HG03457 (cell line): ENCODE measurements at regions not wholly inside any gene's neighbourhood (a gene's known extent, or its start where the extent isn't known, plus 50 kb on each side); places are given as distances from the start of the nearest gene placed in this dataset.
A peak's percentile ranks its signal among the peaks of the same experiment; 100 is the strongest.
"Not testable (repeated sequence)": the region's sequence is repeated elsewhere in the genome, so short reads cannot be mapped to it uniquely, and the experiment has no call there.

Source experiments
- ATAC-seq: cut with Tn5 transposase; IDR thresholded peaks from one replicate; pipeline ENCODE4 v1.9.1; 2021; ENCODE audit warnings: moderate number of reproducible peaks; ENCODE audit not compliant: unreplicated experiment

DNA sequence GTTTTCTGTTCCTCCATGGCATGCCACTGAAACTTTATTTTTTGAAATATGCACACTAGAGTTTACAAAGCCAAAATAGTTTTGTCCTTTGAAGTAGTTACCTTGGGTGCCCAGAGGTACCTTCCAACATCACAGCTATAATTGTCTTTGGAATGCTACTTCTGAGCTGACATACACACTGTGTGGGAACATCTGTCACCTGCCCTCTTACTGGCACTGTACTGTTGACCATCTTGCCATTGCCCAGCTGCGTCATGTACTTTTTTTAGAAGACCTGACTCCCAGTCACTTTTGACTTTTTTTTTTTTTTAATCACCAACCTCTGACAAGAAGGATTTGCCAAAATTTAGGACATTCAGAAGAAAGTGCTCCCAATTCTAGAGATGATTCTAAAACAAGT is 200.5 kb upstream of the CXorf66 start:
- ATAC-seq: no peak

DNA sequence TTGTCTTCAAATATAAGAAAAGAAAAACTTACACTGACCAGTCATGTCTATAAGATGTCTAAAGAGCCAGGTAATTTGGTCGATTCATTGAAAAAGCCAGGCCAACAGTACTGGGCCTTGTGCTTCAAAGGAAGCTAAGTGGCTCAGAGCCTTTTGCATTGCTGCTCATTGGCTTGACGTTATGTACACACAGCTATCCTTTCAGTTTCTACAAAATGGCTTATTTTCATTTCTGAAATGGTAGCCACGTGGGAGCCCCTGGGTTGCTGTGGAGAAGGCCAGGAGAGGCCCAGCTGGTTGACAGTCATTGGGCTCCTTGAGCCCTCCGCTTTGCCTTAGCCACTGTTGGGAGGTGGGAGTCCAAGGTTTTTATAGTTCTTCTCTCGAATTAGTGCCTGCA is 199.1 kb upstream of the CXorf66 start:
- no peak for ATAC-seq

DNA sequence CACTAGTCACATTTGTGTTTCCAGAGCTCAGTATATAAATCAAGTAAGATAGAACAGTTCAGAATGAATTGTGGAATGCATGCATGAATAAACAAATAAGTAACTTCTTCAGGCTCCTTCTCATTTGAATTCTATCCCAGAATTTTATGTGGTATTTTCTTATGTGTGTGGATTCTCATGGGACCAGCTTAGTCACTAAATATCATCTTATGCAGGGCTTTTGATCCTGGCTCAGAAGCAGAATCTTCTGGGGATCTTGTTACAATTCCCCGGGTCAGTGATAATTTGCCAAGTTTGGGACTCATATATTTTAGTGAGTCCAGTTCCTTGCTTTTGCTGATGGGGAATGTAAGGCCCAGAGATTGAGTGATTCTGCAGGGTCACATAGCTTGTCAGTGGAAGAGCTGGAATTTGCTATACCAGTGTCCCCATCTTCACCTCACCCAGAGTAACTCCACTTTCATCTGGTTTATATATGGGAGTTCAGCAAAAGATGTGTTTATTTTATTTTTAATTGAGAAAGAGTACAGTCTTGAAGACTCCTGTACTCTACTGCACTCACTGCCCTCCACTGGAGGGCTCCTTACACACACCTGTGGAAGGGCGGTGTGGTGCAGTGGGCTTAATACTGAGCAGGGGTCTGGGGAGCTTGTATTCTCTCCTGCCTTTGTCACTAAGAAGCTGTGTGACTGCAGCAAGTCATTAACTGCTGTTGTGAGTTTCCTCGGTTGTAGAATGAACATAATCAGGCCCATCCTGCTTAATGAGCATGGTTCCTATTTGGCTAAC is 198.2 kb upstream of the CXorf66 start:
- ATAC-seq: no peak

DNA sequence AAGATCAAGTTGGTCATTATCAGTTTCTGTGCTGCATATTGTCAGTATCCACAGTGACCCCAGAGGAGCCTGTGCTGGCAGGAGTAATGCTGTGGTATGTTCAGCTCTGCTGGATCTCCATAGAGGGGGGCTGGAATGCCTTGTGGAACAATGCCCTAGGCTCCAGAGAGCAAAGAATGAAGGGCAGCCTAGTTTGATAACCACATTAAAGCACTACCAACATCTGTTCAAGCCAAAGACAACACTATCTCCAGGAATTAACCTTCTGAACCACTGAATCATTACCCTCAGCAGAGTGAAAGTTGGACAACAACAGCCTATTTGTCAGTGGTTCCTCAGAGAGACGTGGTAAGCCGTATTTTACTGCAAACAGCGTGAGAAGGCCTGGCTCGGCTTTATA is 192.3 kb upstream of the CXorf66 start:
- no peak for ATAC-seq

DNA sequence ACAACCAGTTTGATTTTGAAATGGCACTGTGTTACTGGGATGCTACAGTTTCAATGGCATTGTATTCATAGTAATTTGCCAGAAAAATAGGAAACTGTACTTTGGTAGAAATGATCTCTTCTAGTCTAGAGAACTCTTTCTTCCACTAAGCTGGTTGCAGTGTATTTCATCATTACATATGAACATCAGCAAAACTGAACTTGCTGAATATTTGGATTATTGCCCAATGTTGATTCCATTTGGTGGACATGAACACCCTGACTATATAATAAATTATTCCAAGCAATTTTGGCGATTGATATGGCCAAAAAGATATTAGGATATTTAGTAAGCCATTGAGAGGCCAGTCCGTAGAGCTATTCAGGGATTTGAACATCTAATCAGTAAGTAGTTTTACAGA is 191.8 kb upstream of the CXorf66 start:
- ATAC-seq: no peak

DNA sequence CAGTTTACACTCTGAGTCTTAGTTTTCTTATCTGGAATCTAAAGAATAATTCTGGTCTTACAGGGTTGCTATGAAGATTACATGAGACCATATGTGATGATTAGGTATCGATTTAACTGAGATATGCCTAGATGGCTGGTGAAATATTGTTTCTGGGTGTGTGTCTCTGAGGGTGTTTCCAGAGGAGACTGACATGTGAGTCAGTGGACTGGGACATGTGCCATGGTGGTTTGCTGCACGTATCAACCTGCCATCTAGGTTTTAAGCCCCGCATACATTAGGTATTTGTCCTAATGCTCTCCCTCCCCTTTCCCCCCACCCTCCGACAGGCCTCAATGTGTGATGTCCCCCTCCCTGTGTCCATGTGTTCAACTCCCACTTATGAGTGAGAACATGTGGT is 186.0 kb upstream of the CXorf66 start:
- no peak for ATAC-seq

DNA sequence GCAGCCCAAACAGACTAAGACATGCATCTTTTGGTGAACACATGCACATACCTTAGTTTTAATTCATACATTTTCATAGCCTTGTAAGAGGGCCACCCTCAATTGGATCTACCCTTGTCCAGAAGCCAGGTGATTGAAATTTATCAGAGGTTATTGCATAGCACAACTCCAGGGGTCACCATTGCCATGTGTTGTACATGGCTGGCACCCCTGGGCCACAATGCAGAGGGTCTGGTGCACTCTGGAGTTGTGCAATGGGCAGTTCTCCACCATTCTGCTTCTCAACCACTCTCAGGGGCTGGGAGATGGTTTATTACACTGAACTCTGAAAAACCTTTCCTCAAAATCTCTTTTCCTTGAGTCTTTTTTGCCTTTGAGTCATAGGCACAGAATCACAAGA is 184.4 kb upstream of the CXorf66 start:
- ATAC-seq: no peak

DNA sequence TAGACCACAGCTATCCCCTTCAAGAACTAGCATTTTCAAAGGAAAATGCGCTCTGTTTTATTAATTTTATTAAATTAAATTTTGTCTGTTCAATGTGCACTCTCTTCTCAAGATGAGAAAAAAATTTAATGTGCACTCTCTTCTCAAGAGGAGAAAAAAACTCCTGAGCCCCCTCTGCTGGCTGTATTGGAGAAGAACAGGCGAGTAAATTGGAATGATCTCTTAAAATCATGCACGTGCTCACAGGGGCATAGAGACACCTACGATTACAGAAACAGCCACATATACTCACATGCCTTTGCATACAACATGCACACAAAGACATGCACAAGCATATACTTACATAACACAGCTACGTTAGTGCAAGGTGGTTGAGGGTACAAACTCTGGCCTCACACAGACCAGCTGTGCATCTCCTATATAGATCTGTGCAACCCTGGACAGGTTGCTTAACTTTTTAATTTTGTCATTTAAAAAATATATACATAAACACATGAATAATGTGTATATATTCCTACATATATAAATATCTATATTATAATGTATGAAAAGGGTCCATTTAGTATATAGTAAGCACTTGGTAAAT is 176.2 kb upstream of the CXorf66 start:
- no peak for ATAC-seq

DNA sequence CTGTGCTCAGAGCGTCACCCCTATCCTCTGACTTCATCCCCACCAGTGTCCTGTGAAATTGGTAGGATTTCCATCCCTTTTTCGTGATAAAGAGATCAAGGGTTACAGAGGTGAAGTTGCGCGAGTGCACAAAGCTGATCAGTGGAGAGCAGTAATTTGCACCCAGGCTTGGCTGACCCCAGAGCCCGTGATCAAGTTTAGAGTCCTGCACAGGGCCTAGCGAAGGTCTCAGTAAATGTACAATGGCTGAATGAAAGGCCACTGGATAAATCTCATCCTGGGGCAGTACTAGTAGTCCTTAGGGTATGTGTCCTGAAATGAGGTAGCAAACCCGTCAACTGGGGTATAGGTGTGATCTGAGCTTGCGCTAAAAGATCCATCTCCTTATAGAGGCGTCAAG is 173.2 kb upstream of the CXorf66 start:
- ATAC-seq: not testable (repeated sequence)

DNA sequence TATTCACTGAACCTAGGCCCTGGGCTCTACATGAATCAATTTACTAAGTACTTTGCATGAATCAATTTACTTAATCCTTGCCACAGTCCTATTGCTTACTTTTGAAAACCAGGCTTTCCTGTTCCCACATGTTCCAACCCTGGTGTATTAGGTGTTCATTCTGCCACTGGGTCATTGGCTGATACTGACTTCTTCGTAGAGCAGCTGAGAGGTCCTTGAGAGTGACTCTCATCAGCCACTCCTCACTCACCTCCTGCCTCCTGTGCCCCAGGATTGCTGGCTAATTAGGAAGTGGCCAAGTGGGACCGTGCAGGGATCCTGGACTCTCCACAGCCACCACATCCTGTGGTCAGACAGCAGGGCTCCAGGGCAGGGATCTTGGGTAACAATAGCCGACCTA is 172.7 kb upstream of the CXorf66 start:
- ATAC-seq: not testable (repeated sequence)

DNA sequence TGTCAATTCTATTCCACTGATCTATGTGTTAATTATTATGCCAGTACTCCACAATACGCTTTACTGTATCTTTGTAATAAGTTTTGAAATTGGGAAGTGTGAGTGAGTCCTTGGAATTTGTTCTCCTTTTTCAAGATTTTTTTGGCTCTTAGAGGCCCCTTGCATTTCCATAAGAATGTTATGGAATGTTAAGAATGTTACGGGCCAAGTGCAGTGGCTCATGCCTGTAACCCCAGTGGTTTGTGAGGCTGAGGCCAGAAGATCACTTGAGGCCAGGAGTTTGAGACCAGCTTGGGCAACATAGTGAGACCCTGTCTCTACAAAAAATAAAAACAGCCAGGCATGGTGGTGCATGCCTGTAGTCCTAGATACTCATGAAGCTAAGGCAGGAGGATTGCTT is 167.6 kb upstream of the CXorf66 start:
- ATAC-seq: no peak

DNA sequence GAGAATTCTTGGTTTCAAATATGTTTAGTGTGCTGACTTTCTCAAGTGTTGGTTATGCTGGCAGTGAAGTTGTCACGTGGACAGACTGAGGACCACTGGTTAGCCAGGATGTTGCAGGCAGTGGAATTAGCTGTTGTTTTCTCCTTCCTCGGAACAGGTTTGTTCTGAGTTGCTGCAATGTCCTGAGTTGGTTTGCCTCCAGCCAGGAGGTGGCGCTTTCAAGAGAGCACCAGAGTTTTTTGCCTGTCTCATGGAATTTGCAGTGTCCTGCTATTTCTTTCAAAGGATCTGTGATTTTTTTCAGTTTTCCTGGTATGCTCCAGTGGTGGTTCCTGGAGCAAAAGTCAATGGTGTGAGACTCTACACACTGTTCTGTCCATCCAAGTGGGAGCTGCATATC is 158.1 kb upstream of the CXorf66 start:
- no peak for ATAC-seq

DNA sequence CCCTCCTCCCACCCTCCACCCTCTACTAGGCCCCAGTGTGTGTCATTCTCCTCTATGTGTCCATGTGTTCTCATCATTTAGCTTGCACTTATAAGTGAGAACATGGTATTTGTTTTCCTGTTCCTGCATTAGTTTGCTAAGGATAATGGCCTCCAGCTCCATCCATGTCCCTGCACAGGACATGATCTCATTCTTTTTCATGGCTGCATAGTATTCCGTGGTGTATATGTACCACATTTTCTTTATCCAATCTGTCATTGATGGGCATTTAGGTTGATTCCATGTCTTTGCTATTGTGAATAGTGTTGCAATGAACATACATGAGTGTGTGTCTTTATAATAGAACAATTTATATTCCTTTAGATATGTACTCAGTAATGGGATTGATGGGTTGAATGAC is 148.7 kb upstream of the CXorf66 start:
- ATAC-seq: not testable (repeated sequence)

DNA sequence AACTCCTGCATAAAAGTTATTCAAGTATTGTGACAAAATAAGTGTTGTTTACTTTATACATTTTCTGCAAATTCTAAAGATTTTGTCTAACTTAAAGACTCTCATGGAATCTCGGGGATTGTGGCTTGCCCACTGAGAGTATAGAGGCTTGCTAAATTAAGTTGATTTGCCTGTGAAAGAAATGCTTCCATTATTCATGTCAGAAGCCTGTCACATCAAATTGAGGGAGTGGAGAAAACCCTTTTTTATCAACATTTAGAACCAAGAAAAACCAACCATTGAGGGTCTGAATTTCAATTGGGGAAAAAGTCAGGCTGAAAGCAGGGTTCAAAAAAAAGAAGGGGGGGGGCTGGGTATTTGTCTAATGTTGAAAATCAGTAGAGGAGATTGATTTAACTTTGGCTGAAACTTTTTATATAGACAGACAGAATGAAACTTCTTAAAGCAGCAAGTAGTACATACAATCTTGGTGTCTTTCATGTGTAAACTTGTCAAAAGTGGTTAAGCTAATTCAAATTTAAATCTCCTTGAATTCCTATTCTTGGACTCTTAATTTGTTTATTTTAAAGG is 144.8 kb upstream of the CXorf66 start:
- ATAC-seq: no peak

DNA sequence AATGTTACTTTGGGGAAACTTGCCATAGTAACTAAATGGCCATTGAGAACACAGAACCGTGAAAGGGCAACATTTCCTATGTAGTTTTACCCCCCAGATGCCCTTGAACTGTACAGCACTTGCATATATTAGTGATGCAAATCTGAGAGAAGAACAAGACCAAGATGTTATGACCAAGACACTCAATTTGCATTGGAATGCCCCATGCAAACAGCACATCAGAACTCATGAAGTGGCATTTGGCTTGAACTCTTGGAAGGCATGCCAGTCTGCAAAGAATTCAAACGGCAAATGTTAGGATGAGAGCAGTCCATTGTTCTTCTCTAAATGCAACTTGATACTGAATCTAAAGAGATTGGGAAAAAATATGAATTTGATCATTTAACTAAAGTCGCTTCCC is 139.4 kb upstream of the CXorf66 start:
- ATAC-seq: no peak

DNA sequence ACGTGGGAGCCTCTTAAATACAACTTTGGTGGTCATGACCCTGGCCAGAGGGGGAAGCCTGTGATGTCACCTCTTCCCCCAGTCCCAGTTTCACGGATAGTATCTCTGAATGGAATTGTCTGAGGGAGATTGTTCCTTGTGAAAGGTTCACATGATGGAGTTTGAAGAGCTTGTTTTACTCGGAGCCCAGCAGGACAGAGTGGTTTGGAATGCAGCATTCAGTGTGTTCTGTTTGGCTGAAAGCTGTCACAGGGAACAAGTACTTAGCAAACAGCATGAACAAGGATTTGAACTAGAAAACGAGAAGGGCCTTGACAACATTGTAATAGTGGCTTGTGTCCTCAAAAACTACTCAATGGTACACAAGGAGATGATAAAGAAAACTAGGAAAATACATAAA is 133.9 kb upstream of the CXorf66 start:
- ATAC-seq: no peak

DNA sequence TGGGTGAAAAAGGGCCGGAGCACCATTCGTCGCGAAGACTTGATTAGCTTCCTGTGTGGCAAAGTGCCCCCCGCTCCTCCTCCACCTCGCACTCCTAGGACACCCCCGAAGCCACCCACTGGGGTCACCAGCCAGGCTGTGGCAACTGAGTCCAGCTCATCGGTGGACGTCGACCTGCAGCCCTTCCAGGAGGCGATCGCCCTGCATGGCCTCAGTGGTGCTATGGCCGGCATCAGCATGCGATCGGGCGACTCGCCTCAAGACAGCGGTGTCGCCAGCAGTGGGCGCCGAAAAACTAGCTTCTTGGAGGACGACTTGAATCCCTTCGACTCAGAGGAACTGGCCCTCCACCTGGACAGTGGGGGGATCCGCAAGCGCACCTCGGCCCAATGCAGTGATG is 126.8 kb upstream of the CXorf66 start:
- ATAC-seq: no peak

DNA sequence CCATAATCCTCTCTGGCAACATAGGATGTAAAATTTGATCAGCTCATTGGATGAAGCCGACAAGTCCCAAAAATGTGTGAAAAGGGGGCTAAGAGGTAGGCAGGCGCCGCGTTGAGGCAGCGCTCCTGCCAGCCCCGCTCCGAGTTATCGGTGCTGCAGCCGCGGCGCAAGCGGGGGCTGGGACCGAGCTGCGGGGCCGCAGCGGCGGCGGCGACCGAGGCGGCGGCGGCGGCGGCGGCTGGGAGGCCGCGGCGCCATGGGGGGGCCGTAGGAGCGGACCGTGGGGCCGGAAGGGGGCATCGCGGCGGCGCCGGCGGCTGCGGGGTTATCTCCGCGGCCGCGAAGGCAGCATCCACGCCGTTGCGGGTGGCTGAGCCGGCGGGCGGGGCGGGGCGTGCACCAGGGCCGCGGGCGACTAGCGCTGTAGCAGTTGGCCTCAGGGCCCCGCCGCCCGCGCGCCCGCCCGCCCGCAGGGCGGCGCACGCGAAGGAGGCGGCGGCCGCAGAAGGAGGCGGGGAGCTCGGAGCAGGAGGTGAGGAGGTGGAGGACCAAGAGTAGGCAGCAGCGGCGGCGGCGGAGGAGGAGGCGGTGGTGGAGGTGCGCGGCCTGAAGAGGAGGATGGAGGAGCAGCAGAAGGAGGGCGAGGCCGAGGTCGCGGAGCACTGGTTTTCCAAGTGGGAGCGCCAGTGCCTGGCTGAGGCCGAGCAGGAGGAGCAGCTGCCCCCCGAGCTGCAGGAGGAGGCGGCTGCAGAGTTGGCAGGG is 126.0 kb upstream of the CXorf66 start:
- ATAC-seq: peak; percentile 66

DNA sequence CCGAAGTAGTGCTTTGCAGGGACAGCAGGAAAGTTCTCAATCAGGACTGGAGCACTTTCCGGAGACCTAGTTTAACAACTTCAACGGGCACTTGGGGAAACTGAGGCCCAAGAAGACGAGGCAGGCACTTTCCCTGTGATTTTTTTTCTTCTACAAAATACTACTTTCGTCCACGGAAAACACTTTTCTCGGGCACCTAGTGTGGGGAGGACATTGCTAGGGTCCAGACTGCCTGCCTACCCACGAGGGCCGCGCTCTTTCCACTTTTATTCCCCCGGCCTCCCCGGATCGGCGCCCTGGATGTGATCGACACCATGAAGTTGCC is 125.4 kb upstream of the CXorf66 start:
- no peak for ATAC-seq

DNA sequence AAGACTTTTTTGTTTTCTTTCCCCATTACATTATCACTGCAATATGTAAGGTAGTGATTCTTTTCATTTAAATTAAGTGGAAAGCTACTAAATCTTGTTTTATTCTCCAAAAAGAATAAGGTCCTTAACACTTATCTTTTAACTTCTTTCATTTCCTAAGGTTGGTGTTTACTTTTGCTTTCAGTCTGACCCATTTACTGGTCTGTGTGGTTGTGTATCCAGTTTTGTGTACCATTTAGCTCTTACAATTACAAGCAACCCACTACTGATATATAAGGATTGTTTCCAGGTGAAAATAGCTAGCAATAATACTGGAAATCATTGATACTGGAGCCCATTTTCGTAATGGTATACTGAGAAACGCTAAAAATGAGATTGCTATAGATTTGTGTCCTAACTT is 123.1 kb upstream of the CXorf66 start:
- ATAC-seq: no peak

DNA sequence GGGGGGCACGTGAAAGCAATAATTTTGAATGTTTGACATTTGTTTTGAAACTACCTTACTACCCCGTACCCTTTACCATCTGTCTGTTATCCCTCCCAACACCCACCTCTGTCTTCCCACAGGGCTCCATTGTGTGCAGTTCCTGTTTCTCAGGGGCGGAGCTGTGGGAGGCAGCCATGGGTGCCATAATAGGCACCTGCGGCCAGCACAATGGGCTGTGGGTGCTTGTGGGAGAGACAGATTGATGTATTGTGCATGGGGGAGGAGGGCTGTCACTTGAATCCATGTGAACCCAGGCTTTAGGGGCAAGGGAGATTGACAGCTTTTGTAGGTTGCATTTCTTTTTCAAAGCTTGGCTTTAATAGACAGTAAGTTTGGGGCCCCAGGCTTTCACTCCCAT is 122.6 kb upstream of the CXorf66 start:
- no peak for ATAC-seq

DNA sequence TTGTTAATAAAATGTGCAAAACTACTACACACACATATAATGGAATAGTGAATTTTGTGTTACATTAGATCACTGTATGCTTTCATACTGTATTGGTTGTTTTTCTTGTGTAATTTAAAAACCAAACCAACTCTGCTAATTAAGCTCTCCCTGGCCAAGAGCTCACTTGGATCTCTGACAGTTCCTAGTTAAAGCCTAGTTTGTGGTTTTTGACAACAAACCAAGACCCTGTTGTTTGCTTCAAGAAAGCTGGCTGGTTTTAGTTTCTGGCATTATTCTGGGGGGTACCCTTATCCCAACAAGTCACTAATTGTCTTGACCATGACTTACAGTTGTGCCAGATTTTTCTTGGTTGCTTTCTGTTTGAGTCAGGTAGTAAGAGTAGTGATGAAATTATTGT is 121.4 kb upstream of the CXorf66 start:
- no peak for ATAC-seq
